ENCODE measurements at regions not wholly inside any gene's neighbourhood (a gene's known extent, or its start where the extent isn't known, plus 50 kb on each side); places are given as distances from the start of the nearest gene placed in this dataset.

- DNase-seq (ENCODE audit: low read depth in 2 of 2): no peak
These were observed 96.8 kb upstream of the AGR3 start for GRCh38 chr7:16978358-16979244.

- DNase-seq (ENCODE audit: low read depth in 2 of 2): no peak
These were observed 98.8 kb upstream of the AGR3 start for GRCh38 chr7:16980539-16980938.

GRCh38 chr7:16982640-16983350, 101.0 kb upstream of the AGR3 start:
- DNase-seq (ENCODE audit: low read depth in 2 of 2): no peak

GRCh38 chr7:16984375-16984774, 102.6 kb upstream of the AGR3 start:
- no peak for DNase-seq (ENCODE audit: low read depth in 2 of 2)

GRCh38 chr7:16985621-16986020, 103.8 kb upstream of the AGR3 start:
- no peak for DNase-seq (ENCODE audit: low read depth in 2 of 2)

- no peak for DNase-seq (ENCODE audit: low read depth in 2 of 2)
These were observed 105.0 kb upstream of the AGR3 start for GRCh38 chr7:16986755-16987154.

GRCh38 chr7:16989811-16990413, 108.1 kb upstream of the AGR3 start:
- DNase-seq (ENCODE audit: low read depth in 2 of 2): no peak

GRCh38 chr7:16991551-16991950, 109.8 kb upstream of the AGR3 start:
- no peak for DNase-seq (ENCODE audit: low read depth in 2 of 2)

- DNase-seq (ENCODE audit: low read depth in 2 of 2): no peak
These were observed 111.8 kb upstream of the AGR3 start for GRCh38 chr7:16993543-16993942.

- no peak for DNase-seq (ENCODE audit: low read depth in 2 of 2)
These were observed 116.8 kb upstream of the AGR3 start for GRCh38 chr7:16998481-16999051.

- no peak for DNase-seq (ENCODE audit: low read depth in 2 of 2)
These were observed 117.9 kb upstream of the AGR3 start for GRCh38 chr7:16999541-17000267.

- no peak for DNase-seq (ENCODE audit: low read depth in 2 of 2)
These were observed 123.5 kb upstream of the AGR3 start for GRCh38 chr7:17005271-17005670.

GRCh38 chr7:17007841-17008240, 126.1 kb upstream of the AGR3 start:
- DNase-seq (ENCODE audit: low read depth in 2 of 2): no peak

GRCh38 chr7:17009007-17009719, 127.4 kb upstream of the AGR3 start:
- no peak for DNase-seq (ENCODE audit: low read depth in 2 of 2)

- DNase-seq (ENCODE audit: low read depth in 2 of 2): no peak
These were observed 128.2 kb upstream of the AGR3 start for GRCh38 chr7:17009933-17010332.

- DNase-seq (ENCODE audit: low read depth in 2 of 2): no peak
These were observed 129.0 kb upstream of the AGR3 start for GRCh38 chr7:17010637-17011300.

- no peak for DNase-seq (ENCODE audit: low read depth in 2 of 2)
These were observed 131.4 kb upstream of the AGR3 start for GRCh38 chr7:17013204-17013603.

GRCh38 chr7:17014686-17015085, 132.9 kb upstream of the AGR3 start:
- no peak for DNase-seq (ENCODE audit: low read depth in 2 of 2)

- no peak for DNase-seq (ENCODE audit: low read depth in 2 of 2)
These were observed 133.8 kb upstream of the AGR3 start for GRCh38 chr7:17015598-17016031.

GRCh38 chr7:17016402-17017010, 134.7 kb upstream of the AGR3 start:
- no peak for DNase-seq (ENCODE audit: low read depth in 2 of 2)
